ENCODE measurements at regions not wholly inside any gene's neighbourhood (a gene's known extent, or its start where the extent isn't known, plus 50 kb on each side); places are given as distances from the start of the nearest gene placed in this dataset.

DNA sequence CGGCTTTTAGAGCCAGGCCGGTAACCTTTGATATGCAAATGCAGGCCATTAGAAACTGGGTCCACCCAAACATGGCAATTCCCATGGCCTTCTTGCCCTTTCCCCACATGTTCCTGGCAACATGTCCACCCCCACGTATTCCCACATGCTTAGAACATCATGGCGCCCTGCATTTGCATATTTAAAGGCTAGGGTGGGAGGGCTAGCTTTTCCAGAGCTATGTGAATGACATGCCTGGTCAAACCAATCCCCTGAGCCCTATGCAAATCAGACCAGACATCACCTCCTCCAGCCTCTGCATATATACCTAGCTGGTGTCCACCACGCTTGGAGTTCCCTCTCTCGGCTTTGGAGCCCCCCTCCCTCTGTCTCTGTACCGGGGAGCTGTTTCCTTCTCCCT is 481.9 kb downstream of the CDH2 start:
- TF ChIP-seq MAZ (IDR thresholded peaks at IDR 0.05; ENCODE audit: borderline replicate concordance, low read depth, low read length) (no peak), RFX5 (IDR thresholded peaks at IDR 0.05; ENCODE audit: low read depth, low read length) (no peak), POLR2A (IDR thresholded peaks at IDR 0.05; ENCODE audit: low read depth, low read length) (no peak), FOS (IDR thresholded peaks at IDR 0.05; ENCODE audit: low read depth, low read length) (no peak), RCOR1 (IDR thresholded peaks at IDR 0.05; ENCODE audit: insufficient replicate concordance, low read length) (no peak)
- TF ChIP-seq, protein P1, sequence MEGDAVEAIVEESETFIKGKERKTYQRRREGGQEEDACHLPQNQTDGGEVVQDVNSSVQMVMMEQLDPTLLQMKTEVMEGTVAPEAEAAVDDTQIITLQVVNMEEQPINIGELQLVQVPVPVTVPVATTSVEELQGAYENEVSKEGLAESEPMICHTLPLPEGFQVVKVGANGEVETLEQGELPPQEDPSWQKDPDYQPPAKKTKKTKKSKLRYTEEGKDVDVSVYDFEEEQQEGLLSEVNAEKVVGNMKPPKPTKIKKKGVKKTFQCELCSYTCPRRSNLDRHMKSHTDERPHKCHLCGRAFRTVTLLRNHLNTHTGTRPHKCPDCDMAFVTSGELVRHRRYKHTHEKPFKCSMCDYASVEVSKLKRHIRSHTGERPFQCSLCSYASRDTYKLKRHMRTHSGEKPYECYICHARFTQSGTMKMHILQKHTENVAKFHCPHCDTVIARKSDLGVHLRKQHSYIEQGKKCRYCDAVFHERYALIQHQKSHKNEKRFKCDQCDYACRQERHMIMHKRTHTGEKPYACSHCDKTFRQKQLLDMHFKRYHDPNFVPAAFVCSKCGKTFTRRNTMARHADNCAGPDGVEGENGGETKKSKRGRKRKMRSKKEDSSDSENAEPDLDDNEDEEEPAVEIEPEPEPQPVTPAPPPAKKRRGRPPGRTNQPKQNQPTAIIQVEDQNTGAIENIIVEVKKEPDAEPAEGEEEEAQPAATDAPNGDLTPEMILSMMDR (conservative IDR thresholded peaks at IDR 0.05; ENCODE audit: low read depth, low read length) = no peak
